ENCODE measurements at regions not wholly inside any gene's neighbourhood (a gene's known extent, or its start where the extent isn't known, plus 50 kb on each side); places are given as distances from the start of the nearest gene placed in this dataset.

- DNase-seq (ENCODE audit: low spot score in 2 of 2) (no peak), FAIRE-seq (no peak)
Measured at GRCh38 chr11:116244889-116245288, 527.9 kb downstream of the BUD13 start.

GRCh38 chr11:116244439-116244838 lies 528.3 kb downstream of the BUD13 start:
- no peak for DNase-seq (ENCODE audit: low spot score in 2 of 2)
- no peak for FAIRE-seq

GRCh38 chr11:116243991-116244390 lies 528.8 kb downstream of the BUD13 start:
- DNase-seq (ENCODE audit: low spot score in 2 of 2) (no peak), FAIRE-seq (no peak)

GRCh38 chr11:116242006-116242405 lies 530.8 kb downstream of the BUD13 start:
- DNase-seq (ENCODE audit: low spot score in 2 of 2) = no peak
- no peak for FAIRE-seq

- FAIRE-seq = no peak
- DNase-seq (ENCODE audit: low spot score in 2 of 2) = no peak
Measured at GRCh38 chr11:116240710-116241109, 532.1 kb downstream of the BUD13 start.

- FAIRE-seq (no peak), DNase-seq (ENCODE audit: low spot score in 2 of 2) (no peak)
Measured at GRCh38 chr11:116239247-116239646, 533.5 kb downstream of the BUD13 start.

- no peak for FAIRE-seq
- DNase-seq (ENCODE audit: low spot score in 2 of 2) = no peak
Measured at GRCh38 chr11:116234989-116235568, 537.7 kb downstream of the BUD13 start.

GRCh38 chr11:116233561-116233960 lies 539.2 kb downstream of the BUD13 start:
- FAIRE-seq (no peak), DNase-seq (ENCODE audit: low spot score in 2 of 2) (no peak)

- DNase-seq (ENCODE audit: low spot score in 2 of 2) (no peak), FAIRE-seq (no peak)
Measured at GRCh38 chr11:116232364-116232828, 540.4 kb downstream of the BUD13 start.

GRCh38 chr11:116231543-116231942 lies 541.2 kb downstream of the BUD13 start:
- FAIRE-seq = no peak
- DNase-seq (ENCODE audit: low spot score in 2 of 2) = no peak

GRCh38 chr11:116230438-116230837 lies 542.3 kb downstream of the BUD13 start:
- DNase-seq (ENCODE audit: low spot score in 2 of 2) (no peak), FAIRE-seq (no peak)

- no peak for DNase-seq (ENCODE audit: low spot score in 2 of 2)
- no peak for FAIRE-seq
Measured at GRCh38 chr11:116229236-116229970, 543.4 kb downstream of the BUD13 start.

GRCh38 chr11:116226731-116227130 lies 546.1 kb downstream of the BUD13 start:
- FAIRE-seq = no peak
- no peak for DNase-seq (ENCODE audit: low spot score in 2 of 2)

- DNase-seq (ENCODE audit: low spot score in 2 of 2) (no peak), FAIRE-seq (no peak)
Measured at GRCh38 chr11:116225784-116226585, 546.8 kb downstream of the BUD13 start.

- DNase-seq (ENCODE audit: low spot score in 2 of 2) (no peak), FAIRE-seq (no peak)
Measured at GRCh38 chr11:116225236-116225635, 547.6 kb downstream of the BUD13 start.

- no peak for FAIRE-seq
- DNase-seq (ENCODE audit: low spot score in 2 of 2) = no peak
Measured at GRCh38 chr11:116224889-116225200, 547.9 kb downstream of the BUD13 start.

GRCh38 chr11:116224154-116224888 lies 548.5 kb downstream of the BUD13 start:
- FAIRE-seq (no peak), DNase-seq (ENCODE audit: low spot score in 2 of 2) (peak in 1 of 2 donors; percentile 34)

GRCh38 chr11:116221351-116221750 lies 551.4 kb downstream of the BUD13 start:
- DNase-seq (ENCODE audit: low spot score in 2 of 2) (no peak), FAIRE-seq (no peak)

GRCh38 chr11:116219171-116219635 lies 553.6 kb downstream of the BUD13 start:
- no peak for FAIRE-seq
- no peak for DNase-seq (ENCODE audit: low spot score in 2 of 2)

GRCh38 chr11:116217441-116217840 lies 555.3 kb downstream of the BUD13 start:
- DNase-seq (ENCODE audit: low spot score in 2 of 2) (no peak), FAIRE-seq (no peak)

GRCh38 chr11:116217006-116217405 lies 555.8 kb downstream of the BUD13 start:
- no peak for FAIRE-seq
- DNase-seq (ENCODE audit: low spot score in 2 of 2) = no peak

Measured in frontal cortex (tissue), 3 donors.